HG03025 (cell line): ENCODE measurements at regions not wholly inside any gene's neighbourhood (a gene's known extent, or its start where the extent isn't known, plus 50 kb on each side); places are given as distances from the start of the nearest gene placed in this dataset.

Source experiments
- ATAC-seq: cut with Tn5 transposase; IDR thresholded peaks from one replicate; pipeline ENCODE4 v1.9.1; 2021; ENCODE audit warnings: mild to moderate bottlenecking, moderate library complexity; ENCODE audit not compliant: unreplicated experiment, low FRiP score

DNA sequence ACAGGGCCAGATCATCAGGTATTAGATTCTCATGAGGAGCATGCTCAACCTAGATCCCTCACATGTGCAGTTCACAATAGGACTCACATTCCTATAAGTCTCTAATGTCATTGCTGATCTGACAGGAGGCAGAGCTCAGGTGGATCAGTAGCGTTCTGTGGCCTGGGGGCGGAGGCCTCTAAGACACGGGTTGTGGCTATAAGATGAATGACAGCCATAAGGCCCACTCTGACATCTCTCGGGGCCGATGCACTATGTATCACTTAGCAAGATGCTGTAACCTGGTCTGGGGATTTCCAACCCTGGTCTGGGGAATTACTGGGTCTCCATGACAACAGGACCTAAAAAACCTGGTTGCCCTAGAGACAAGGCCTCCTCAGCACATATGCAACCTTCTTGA lies 932.7 kb downstream of the TBC1D22A start:
- ATAC-seq, result no peak

DNA sequence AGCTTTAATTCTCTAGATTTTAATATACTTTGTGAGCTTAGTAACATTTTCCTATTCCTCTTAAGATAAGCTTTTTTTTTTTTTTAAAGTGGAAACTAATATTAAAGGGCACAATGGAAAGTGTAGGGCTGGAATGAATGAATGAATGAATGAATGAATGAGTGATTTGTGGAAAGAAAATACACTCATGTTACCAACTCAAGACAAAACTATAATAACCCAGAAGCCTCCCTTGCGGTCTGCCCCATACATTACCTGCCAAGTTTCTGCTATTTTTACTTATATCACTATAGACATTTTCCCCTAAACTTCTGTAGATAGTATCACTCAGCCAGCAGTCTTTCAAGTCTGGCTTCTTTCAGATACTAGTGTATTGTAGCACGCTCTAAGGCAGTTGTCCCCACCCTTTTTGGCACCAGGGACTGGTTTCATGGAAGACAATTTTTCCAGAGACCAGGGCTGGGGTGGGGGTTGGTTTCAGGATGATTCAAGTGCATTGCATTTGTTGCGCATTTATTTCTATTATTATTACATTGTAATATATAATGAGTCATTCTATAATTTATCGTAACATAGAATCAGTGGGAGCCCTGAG lies 932.2 kb downstream of the TBC1D22A start:
- no peak for ATAC-seq

DNA sequence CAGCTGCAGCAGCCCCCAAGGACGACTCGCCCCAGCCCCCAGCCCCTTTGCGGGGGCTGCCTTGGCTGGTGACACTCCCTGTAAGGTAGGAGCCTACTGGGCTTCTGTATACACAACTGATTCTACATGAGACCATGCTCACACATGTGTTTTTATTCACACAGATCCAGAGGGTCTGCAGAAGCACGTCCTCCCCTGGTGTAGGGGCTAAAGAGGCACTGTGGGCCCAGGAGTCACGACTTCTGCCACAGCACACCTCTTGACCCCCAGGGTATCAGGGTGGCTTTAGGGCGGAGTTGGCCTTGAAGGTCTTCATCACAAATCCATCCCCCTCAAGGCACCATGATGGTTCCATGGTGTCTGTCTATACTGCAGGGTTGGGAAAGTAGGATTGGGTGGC lies 931.2 kb downstream of the TBC1D22A start:
- no peak for ATAC-seq

DNA sequence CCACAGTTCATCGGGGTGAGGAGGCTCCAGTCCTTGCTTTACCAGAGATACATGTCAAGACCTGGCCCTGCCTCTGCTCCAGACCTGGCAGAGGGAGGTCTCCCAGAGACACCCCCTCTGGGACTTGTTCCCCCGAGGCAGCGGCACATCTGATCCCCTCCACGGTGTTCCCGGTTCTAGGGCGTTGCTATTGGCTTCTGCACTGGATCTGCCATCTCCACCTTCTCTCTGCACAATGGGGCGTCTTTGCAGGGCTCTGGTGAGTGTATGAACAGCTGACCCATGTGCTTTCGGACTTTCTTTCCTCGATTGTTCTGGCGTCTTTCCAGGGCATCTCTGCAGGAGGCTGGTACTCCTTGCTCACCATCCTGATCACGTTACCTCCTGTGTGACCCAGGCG lies 930.4 kb downstream of the TBC1D22A start:
- no peak for ATAC-seq

DNA sequence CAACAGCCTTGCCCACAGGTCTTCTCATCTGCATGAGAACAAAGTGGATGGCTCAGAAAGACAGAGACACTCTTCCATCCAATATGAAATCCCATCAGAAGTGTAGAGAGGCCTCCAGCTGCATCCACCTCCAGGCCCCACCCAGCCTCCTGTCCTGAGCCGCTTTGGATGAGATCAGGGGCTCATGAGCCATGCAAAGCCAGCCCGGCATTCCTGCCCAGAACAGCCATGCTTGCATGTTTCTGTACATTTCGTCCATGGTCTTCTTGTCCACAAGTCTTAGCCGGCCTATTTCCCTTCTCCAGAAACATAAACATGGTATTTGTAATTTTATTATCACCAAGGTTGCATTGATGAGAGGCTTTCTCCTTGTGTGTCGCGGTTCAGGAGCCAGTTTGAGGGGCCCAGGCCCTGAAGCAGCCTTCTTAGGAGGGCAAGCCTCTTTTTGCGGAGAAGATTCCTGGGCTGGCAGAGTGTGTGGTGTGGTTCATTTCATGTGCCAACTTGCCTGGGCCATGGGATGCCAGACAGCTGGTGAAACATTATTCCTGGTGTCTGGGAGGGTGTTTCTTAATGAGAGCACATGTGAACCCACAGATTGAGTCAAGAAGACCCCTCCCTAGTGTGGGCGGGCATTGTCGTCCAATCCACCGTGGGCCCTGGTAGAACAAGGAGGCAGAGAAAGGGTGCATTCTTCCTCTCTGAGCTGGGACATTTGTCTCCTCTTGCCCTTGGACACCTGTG lies 928.9 kb downstream of the TBC1D22A start:
- ATAC-seq, result no peak

DNA sequence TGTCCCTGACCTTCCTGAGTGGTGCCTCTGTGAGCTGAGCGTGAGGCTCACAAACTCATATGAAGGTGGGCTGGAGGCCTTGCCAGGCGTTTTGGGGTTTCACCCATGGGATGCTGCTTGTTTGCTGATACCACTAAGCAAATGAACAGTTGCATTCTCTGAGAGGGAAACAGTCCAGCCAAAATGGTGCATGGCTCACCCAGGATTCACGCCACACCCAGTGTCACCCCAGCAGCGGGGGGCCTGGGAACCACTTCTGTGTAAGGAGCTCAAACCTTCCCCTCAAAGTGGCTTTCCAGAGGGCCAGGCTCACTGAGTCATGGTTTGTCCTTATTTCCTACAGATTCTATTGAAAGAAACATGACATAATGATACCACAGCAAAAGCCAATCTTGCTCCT lies 928.1 kb downstream of the TBC1D22A start:
- no peak for ATAC-seq

DNA sequence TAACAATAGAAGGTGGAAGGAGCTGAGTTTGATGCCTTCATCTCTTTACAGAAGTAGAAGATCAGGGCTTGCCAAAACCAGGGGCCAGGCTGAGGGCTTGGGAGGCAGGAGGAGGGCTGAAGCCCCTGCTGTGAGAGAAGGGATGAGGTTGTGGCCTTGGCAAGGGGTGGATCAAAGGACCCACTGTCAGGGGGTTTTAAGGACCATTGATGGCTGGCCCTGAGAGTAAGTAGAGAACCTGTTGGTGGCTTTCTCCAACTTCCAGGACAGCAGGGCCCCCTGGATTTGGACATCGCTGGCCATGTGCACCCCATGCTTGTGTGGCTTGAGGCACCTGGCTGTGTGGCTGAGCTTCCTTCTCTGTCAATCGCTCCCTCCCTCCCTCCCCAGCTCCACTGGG lies 927.7 kb downstream of the TBC1D22A start:
- no peak for ATAC-seq

DNA sequence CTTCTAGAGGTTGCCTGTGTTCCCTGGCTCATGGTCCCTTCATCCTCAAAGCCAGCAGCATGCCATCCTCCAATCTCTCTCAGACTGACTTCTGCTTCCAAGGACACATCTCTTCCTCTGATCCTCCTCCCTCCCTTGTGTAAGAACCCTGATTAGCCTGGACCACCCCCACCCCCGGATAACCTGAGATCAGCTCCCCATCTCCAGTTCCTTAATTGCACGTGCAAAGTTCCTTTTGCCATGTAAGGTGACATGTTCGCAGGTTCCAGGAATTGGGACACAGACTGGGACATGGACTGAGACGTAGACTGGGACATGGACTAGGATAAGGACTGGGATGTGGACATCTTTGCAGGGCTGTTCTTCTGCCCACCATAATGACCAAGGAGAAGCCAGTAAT lies 925.3 kb downstream of the TBC1D22A start:
- no peak for ATAC-seq

DNA sequence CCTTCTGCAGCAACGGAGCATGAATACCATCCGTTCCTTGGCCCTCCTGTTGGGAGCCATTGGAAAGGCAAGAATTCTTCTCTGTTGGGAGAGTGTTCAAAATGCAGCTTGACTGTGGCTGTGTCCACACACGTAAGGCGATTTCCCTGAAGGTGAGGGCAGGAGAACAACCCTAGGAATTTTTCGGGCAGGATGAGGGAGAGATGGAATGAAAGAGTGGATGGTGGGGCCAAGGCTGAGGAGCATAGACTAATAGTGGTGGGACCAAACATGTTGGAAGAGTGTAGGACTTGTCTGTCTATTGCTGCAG lies 924.9 kb downstream of the TBC1D22A start:
- ATAC-seq, result no peak

DNA sequence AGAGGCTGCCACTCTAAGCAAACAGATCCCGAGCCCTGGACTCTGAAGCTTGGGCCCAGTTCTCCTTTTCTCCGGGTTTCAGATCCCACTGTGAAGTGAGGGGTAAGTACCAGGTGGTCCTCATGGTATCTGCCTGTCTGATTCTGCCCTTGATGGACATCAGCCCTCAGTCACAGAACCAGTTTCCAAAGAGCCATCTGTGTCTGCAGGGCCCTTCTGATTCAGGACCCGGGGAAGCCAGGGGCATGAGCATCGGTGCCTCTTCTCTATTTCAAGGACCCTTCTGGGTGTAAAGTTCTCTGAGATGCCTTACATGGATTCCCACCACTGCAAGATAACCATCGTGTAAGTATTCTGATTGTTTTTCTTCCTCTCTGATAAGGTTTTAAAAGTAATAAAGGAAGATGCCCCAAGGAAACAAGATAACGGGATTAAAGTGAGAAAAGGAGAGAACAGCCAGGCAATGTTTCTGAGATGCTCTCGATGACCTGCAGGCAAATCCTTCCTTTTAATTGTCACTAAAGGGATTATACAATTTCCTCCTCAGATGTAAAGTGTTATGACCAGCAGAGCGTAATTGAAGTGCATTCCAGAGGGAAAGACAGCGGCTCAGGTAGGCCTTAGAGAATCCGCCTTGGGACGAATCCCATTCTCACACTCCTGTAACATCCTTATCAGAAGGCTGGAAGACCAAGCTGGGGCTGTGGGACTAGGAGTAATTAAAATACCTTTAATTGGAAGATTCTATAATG lies 924.3 kb downstream of the TBC1D22A start:
- ATAC-seq, result no peak

DNA sequence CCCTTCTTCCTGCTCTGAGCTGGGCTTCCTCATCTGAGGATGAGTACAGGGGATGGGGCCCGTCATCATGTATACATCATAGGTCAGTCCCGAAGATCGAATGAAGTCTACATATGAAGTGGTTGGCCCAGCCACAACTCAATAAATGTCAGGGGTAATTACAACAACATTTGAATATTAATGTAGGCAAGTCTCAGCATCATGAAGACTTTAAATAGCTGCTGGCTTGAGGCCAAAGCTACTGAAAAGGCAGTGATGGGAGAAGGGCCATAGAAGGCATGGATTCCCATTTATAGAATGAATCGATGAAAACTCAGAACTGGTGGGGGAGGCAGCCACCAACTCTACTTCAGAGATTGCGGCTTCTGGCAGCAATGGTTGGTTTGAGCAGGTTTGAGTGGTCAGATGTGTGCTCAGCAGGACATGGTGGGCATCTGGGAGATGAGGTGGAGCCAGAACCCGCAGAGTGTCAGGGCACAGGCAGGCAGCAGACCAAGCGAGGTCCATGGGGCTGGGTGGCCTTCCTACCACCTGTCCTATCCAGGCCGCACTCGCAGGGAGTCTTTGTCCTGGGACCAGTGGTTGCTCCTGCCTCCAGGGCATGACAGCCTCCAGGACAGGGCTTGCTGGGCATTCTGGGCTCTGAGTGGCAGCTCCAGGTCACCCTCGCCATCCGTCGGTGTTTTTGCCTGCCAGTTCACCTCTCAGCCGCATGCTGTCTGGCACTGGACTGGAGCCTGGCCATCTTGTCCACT lies 919.1 kb downstream of the TBC1D22A start:
- ATAC-seq, result no peak

DNA sequence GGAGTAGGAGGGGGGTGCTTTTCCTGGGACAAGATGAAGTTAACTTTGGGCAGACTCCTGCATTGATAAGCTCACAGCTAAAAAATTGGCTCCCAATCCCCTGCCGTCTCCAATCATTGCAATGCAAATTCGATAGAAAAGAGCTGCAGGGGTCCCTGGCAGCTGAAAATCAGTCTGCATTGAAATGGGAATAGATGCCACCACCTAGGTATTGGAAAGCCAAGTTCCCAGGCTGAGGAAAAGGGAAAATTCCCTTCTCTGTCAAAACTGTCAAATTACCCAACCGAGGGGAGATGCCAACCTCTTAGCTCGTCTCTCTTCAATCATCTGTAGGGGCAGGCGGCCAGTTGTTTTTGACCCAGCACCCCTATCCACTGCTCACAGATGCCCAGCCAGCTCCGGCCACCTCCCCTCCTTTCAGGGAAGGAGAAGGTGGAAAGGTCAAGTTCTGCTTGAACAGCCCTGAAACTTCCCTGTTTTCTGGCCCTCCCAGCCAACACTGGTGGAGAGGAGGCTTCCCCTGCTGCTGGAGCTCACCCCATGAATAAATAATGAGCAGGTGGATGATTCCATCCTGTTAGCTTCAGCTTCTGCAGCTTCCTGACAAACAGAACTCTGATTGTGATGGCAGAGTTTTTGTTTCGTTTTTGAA lies 916.3 kb downstream of the TBC1D22A start:
- ATAC-seq, result no peak

DNA sequence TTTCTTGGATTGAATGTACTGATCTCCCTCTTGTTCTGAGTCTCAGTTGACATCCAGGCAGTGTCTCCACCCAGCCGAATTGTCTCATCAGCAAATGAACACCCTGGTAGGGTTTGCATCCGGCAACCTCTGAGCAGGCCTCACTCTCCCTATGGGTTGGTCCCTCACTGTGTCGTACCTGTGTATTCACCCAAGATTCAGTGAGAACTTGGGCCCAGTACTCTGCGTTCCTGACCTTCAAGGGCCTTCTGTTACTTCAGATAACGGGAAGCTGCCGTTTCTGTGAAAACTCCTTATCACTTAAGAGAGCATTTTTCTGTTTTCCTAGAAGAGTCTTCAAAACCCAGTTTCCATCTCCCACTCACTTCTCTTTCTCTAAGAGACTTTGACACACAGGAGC lies 915.6 kb downstream of the TBC1D22A start:
- ATAC-seq, result no peak

DNA sequence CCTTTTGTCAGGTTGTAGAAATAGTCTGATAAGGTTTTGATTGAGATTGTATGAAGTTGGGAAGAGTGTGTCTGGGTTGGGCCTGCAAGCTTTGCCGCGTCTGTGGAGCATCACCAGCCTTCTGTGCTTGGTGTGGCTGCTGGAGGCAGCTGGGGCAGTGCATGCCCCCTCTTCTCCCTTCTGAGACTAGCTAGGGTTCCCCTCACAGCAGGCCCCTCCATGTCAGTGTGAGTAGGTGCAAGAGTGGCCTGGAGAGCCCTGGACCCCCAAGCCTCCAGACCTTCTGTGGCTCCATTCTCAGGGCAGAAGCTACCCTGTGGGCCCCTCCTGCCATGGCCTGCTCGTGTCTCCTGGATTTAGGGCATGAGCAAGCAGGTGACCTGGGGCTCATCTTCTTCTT lies 914.2 kb downstream of the TBC1D22A start:
- no peak for ATAC-seq

DNA sequence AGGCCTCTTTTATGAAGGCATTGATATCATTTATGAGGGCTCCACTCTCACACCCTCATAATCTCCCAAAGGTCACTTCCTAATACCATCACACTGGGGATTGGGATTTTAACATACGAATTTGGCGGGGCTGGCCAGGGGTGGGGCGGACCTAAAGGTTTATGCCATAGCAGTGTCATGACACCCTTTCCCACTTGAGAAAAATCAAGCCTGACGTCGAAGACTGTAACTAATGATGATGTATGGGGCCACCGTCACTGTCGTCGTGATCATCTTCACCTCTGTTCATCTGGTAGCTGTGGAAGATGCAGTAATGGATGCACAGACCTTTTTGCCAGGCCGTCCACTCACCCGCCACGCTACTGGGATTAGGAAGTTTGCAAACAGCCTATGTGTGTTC lies 912.1 kb downstream of the TBC1D22A start:
- no peak for ATAC-seq

DNA sequence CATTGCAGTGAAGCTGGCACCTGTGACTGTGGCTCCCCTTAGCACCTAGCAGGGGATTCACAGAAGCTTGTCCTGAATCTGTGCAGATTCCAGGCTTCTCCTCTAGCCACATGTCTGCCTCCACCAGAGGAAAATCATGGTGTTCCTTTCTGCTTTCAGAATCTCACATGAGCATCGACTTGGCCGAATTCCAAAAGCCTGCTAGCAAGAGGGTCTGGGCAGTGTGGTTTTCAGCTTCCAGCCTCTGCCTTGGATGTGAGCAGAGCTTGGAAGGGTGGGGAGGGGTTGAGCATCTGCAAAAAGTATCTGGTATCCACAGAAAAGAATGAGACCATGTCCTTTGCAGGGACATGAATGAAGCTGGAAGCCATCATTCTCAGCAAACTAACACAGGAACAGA lies 911.1 kb downstream of the TBC1D22A start:
- no peak for ATAC-seq

DNA sequence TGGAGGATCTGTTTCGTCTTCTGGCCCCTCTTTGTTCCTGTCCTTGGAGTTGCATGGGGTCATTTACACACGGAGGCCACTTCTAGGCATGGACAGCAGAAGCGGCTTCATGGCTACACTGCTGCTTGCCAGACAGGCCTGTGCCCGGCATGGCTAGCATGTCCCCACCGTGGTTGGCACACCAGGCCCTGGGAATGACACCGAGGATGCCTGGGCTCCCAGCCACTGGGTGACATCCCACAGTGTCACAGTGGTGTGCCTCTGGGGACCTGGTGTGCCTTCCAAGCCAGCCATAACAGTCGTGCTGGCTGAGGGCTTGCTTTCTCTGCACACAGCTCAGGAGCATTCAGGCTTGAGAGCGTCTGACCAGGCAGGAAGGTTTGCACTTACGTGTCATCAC lies 910.1 kb downstream of the TBC1D22A start:
- no peak for ATAC-seq

DNA sequence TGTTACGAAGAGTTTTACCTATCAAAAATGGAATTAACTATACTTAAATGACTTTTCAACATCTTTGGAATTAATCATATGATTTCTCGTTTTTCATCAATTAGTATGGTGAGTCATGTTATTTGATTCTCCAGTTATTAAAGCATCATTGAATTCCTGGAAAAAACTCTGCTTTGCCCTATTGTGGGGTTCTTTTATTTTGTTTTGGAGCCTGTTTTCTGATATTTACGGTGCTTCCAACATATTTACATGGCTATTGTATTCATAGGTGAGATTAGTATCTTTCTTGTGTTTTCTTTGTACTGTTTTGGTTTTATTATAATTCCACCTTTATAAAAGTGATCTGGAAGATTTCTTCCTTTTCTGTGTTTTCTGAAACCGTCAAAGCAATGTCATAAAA lies 902.7 kb downstream of the TBC1D22A start:
- no peak for ATAC-seq

DNA sequence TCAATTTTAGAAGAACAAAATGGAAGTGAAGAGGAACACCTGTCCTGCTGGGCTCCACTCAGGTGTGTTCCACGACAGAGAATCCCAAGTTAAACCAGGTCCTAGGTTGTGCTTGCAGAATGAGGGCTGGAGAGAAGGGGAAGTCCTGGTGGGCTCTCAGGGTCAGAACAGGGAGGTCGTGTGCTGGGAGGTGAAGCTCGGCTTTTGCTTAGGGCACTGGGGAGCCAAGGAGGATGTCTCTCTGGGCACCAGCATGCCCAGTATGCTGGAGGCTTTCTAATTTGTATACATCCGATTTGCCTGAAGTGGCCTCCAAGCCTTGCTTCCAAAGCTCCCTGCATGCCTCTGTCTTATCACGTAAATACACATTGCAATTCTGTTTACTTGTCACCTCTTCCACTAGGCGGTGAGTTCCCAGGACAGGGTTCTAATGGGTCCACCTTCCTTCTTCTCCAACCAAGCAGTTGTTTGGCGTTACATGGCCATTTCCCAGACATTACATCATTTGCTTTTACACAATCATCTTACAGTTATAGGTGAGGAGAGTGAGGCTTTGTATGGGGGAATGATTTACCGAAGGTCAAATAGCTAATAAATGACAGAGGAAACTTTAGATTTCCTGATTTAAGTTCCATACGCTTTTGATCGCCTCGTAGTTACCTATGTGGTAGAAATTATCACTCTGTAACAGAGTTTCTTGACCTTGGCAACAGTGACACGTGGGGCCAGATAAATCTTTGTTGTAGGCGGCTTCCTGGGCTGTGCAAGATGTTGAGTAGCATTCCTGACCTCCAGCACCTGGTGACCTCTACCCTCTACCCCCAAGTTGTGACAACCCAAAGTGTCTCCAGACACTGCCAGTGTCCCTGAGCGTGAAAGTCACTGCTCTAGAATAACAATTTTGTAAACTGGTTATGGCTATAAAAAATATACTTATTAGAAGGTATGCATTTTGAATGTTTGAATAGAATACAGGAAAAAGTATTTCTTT lies 901.5 kb downstream of the TBC1D22A start:
- ATAC-seq, result no peak
